ENCODE measurements at regions not wholly inside any gene's neighbourhood (a gene's known extent, or its start where the extent isn't known, plus 50 kb on each side); places are given as distances from the start of the nearest gene placed in this dataset.

DNA sequence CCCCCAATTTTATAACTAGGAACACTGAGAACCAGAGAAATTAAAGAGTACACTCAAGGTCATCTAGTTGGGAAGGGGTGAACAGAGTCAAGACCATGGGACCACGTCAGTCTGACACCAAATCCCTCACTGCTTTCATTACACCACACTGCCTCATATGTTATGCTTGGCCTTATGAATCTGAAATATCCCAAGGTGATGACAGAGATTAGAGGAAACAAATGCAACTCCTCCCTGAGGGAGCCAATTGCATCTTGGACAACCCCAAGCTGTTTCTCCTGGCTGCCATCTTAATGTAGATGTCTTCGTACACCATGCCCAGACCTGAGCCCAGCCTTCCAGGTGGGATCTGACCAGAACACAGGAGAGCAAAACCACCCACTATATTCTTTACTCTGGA, 60.6 kb upstream of the ABCA1 start (continued):
- TF ChIP-seq ILK (tag; IDR thresholded peaks at IDR 0.05; ENCODE audit: borderline replicate concordance, low read depth) (no peak), ZNF830 (CRISPR knock-in tag; IDR thresholded peaks at IDR 0.05) (no peak), KDM5B (IDR thresholded peaks at IDR 0.05; ENCODE audit: insufficient replicate concordance, low read depth, low read length) (no peak)
- TF ChIP-seq, protein P1, sequence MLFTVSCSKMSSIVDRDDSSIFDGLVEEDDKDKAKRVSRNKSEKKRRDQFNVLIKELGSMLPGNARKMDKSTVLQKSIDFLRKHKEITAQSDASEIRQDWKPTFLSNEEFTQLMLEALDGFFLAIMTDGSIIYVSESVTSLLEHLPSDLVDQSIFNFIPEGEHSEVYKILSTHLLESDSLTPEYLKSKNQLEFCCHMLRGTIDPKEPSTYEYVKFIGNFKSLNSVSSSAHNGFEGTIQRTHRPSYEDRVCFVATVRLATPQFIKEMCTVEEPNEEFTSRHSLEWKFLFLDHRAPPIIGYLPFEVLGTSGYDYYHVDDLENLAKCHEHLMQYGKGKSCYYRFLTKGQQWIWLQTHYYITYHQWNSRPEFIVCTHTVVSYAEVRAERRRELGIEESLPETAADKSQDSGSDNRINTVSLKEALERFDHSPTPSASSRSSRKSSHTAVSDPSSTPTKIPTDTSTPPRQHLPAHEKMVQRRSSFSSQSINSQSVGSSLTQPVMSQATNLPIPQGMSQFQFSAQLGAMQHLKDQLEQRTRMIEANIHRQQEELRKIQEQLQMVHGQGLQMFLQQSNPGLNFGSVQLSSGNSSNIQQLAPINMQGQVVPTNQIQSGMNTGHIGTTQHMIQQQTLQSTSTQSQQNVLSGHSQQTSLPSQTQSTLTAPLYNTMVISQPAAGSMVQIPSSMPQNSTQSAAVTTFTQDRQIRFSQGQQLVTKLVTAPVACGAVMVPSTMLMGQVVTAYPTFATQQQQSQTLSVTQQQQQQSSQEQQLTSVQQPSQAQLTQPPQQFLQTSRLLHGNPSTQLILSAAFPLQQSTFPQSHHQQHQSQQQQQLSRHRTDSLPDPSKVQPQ (CRISPR knock-in tag; IDR thresholded peaks at IDR 0.05; ENCODE audit: borderline replicate concordance) = no peak
- TF ChIP-seq, protein P2, sequence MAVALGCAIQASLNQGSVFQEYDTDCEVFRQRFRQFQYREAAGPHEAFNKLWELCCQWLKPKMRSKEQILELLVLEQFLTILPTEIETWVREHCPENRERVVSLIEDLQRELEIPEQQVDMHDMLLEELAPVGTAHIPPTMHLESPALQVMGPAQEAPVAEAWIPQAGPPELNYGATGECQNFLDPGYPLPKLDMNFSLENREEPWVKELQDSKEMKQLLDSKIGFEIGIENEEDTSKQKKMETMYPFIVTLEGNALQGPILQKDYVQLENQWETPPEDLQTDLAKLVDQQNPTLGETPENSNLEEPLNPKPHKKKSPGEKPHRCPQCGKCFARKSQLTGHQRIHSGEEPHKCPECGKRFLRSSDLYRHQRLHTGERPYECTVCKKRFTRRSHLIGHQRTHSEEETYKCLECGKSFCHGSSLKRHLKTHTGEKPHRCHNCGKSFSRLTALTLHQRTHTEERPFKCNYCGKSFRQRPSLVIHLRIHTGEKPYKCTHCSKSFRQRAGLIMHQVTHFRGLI (CRISPR knock-in tag; IDR thresholded peaks at IDR 0.05) = no peak

Measured in K562 (cell line).